HG02763 (cell line): ENCODE measurements at regions not wholly inside any gene's neighbourhood (a gene's known extent, or its start where the extent isn't known, plus 50 kb on each side); places are given as distances from the start of the nearest gene placed in this dataset.
A peak's percentile ranks its signal among the peaks of the same experiment; 100 is the strongest.
"Not testable (repeated sequence)": the region's sequence is repeated elsewhere in the genome, so short reads cannot be mapped to it uniquely, and the experiment has no call there.

Experiments used
- ATAC-seq: cut with Tn5 transposase; IDR thresholded peaks from one replicate; pipeline ENCODE4 v1.9.1; 2021; ENCODE audit warnings: mild to moderate bottlenecking, moderate library complexity; ENCODE audit not compliant: unreplicated experiment

GRCh38 chr1:185549906-185550305 is 184.3 kb upstream of the HMCN1 start:
- no peak for ATAC-seq

- no peak for ATAC-seq
Observed at GRCh38 chr1:185546029-185546428, 188.2 kb upstream of the HMCN1 start.

GRCh38 chr1:185541871-185542301 is 192.3 kb upstream of the HMCN1 start:
- ATAC-seq, result no peak

GRCh38 chr1:185540295-185540694 is 193.9 kb upstream of the HMCN1 start:
- ATAC-seq, result no peak

GRCh38 chr1:185539277-185539943 is 194.8 kb upstream of the HMCN1 start:
- ATAC-seq, result no peak

- ATAC-seq, result not testable (repeated sequence)
Observed at GRCh38 chr1:185538309-185538898, 195.8 kb upstream of the HMCN1 start.

- no peak for ATAC-seq
Observed at GRCh38 chr1:185537596-185537995, 196.6 kb upstream of the HMCN1 start.

- no peak for ATAC-seq
Observed at GRCh38 chr1:185536165-185536920, 197.8 kb upstream of the HMCN1 start.

GRCh38 chr1:185535621-185536020 is 198.6 kb upstream of the HMCN1 start:
- no peak for ATAC-seq

GRCh38 chr1:185534801-185535200 is 199.4 kb upstream of the HMCN1 start:
- ATAC-seq, result no peak

- ATAC-seq, result no peak
Observed at GRCh38 chr1:185533596-185533995, 200.6 kb upstream of the HMCN1 start.

- no peak for ATAC-seq
Observed at GRCh38 chr1:185532856-185533255, 201.3 kb upstream of the HMCN1 start.

GRCh38 chr1:185531838-185532237 is 202.4 kb upstream of the HMCN1 start:
- no peak for ATAC-seq

GRCh38 chr1:185530215-185530614 is 204.0 kb upstream of the HMCN1 start:
- no peak for ATAC-seq

- no peak for ATAC-seq
Observed at GRCh38 chr1:185529673-185530072, 204.5 kb upstream of the HMCN1 start.

GRCh38 chr1:185528084-185528676 is 206.0 kb upstream of the HMCN1 start:
- ATAC-seq, result no peak

GRCh38 chr1:185526344-185527307 is 207.6 kb upstream of the HMCN1 start:
- ATAC-seq, result peak; percentile 100

- ATAC-seq, result no peak
Observed at GRCh38 chr1:185520188-185520920, 203.3 kb upstream of the IVNS1ABP start.

- ATAC-seq, result no peak
Observed at GRCh38 chr1:185517808-185518419, 200.9 kb upstream of the IVNS1ABP start.
